NT2/D1 (cell line): ENCODE measurements at regions not wholly inside any gene's neighbourhood (a gene's known extent, or its start where the extent isn't known, plus 50 kb on each side); places are given as distances from the start of the nearest gene placed in this dataset.

Experiments used
- SUZ12 ChIP-seq: IDR thresholded peaks from 2 replicates; pipeline ENCODE4 v1.6.1; 2011; ENCODE audit not compliant: insufficient read length, insufficient read depth; ENCODE audit errors: extremely low read depth
- YY1 ChIP-seq: IDR thresholded peaks from 2 replicates; pipeline ENCODE4 v1.6.1; 2011; ENCODE audit not compliant: insufficient read length, insufficient read depth
- ZNF274 ChIP-seq: IDR thresholded peaks from 2 replicates; pipeline ENCODE4 v1.6.1; 2011; ENCODE audit warnings: mild to moderate bottlenecking, low read depth, low read length

DNA sequence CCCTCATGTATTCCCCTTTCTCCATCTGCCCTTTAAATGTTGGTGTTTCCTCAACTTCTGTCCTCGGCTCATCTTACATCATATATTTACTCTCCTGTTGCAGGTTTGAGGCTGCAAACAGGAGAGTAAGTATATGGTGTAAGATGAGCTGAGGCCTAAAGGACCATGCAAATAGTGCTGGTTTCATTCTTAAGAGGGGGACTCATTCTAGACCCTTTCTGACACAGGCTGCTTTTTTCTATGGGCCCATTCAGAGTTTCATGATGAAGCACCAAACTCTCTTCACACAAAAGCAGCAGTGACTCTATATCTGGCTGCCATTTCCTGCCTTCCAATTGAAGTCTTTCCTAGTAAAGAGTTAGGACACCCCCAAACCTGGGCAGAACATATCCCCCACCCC is 218.5 kb downstream of the PHLDA1 start:
- TF ChIP-seq YY1 (no peak), ZNF274 (no peak), SUZ12 (no peak)
